Osteocyte (in vitro differentiated cells): ENCODE measurements at regions not wholly inside any gene's neighbourhood (a gene's known extent, or its start where the extent isn't known, plus 50 kb on each side); places are given as distances from the start of the nearest gene placed in this dataset.

Source experiments
- DNase-seq: peaks from one replicate; pipeline ENCODE4 v3.0.0; 2021; ENCODE audit warnings: mixed read lengths; ENCODE audit not compliant: unreplicated experiment; ENCODE audit errors: extremely low spot score
- H3K27ac Mint-ChIP-seq: one replicate; pipeline ENCODE4 v1.8.0; 2021; ENCODE audit warnings: mild to moderate bottlenecking, mixed read lengths; ENCODE audit not compliant: unreplicated experiment
- H3K27me3 Mint-ChIP-seq: one replicate; pipeline ENCODE4 v1.8.0; 2021; ENCODE audit warnings: mixed read lengths; ENCODE audit not compliant: unreplicated experiment
- H3K36me3 Mint-ChIP-seq: one replicate; pipeline ENCODE4 v1.8.0; 2021; ENCODE audit warnings: mixed read lengths; ENCODE audit not compliant: unreplicated experiment
- H3K4me1 Mint-ChIP-seq: one replicate; pipeline ENCODE4 v1.8.0; 2021; ENCODE audit warnings: mixed read lengths; ENCODE audit not compliant: unreplicated experiment
- H3K4me3 Mint-ChIP-seq: one replicate; pipeline ENCODE4 v1.8.0; 2021; ENCODE audit warnings: mild to moderate bottlenecking, moderate library complexity, mixed read lengths; ENCODE audit not compliant: unreplicated experiment
- H3K9me3 Mint-ChIP-seq: one replicate; pipeline ENCODE4 v1.8.0; 2021; ENCODE audit warnings: mixed read lengths; ENCODE audit not compliant: unreplicated experiment
- TF ChIP-seq, protein P1 (sequence below): fragments of 200-600 bp; sonication (generic); IDR thresholded peaks from 2 replicates; pipeline ENCODE4 v1.5.0; 2021; ENCODE audit warnings: antibody characterized with exemption, mild to moderate bottlenecking, moderate library complexity

DNA sequence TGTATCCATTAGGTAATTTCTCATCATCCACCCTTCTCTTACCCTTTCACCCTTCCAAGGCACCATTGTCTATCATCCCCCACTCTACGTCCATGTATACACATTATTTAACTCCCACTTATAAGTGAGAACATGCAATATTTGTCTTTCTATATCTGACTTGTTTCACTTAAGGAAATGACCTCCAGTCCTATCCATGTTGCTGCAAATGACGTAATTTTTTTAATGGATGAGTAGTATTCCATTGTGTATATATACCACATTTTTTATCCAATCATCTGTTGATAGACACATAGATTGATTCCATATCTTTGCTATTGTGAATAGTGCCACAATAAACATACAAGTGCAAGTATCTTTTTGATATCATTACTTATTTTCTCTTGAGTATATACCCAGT lies 322.9 kb upstream of the CXADR start:
- Mint-ChIP-seq H3K9me3 (peaks cover 16% of the 10 kb centered on the region), H3K4me3 (no peak overlapping the region), H3K36me3 (no peaks in the 10 kb centered on the region), H3K4me1 (no peaks in the 10 kb centered on the region), H3K27ac (no peak overlapping the region), H3K27me3 (peaks cover 6% of the 10 kb centered on the region)
- no peak for DNase-seq
- TF ChIP-seq, protein P1, sequence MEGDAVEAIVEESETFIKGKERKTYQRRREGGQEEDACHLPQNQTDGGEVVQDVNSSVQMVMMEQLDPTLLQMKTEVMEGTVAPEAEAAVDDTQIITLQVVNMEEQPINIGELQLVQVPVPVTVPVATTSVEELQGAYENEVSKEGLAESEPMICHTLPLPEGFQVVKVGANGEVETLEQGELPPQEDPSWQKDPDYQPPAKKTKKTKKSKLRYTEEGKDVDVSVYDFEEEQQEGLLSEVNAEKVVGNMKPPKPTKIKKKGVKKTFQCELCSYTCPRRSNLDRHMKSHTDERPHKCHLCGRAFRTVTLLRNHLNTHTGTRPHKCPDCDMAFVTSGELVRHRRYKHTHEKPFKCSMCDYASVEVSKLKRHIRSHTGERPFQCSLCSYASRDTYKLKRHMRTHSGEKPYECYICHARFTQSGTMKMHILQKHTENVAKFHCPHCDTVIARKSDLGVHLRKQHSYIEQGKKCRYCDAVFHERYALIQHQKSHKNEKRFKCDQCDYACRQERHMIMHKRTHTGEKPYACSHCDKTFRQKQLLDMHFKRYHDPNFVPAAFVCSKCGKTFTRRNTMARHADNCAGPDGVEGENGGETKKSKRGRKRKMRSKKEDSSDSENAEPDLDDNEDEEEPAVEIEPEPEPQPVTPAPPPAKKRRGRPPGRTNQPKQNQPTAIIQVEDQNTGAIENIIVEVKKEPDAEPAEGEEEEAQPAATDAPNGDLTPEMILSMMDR: no peak

DNA sequence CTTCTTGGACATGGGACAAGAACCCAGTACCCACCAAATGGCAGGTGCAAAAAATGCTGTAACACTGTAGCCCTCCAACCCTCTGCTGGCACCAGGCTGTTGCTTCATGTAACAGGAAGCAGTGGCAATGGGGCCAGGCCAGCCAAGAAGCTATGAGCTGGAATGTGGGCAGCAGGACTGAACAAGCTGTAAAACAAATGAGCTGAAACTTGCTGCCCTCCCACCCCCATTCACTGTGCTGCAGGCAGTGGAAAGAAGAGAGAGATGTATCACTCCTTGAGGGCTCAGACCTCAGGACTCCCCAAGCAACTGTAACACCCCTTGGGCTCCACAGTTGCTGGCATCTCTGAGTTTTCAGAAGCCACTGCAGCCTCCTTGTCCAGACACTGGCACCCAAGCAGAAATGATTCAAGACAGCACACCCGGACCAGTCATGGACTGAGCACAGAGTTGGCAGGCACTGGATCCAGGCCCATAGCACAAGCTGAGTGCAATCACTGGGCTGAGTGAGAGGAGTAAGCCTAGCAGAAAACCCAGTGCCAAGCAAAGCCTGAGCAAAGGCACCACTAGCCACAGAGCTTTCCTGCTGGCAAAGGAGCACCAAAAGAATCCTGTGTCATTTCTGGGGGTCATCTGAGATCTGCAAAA lies 321.4 kb upstream of the CXADR start:
- Mint-ChIP-seq H3K36me3 (no peaks in the 10 kb centered on the region), H3K9me3 (peaks cover 15% of the 10 kb centered on the region), H3K4me1 (no peaks in the 10 kb centered on the region), H3K27ac (no peak overlapping the region), H3K4me3 (no peak overlapping the region), H3K27me3 (peaks cover 12% of the 10 kb centered on the region)
- TF ChIP-seq, protein P1: no peak
- no peak for DNase-seq

DNA sequence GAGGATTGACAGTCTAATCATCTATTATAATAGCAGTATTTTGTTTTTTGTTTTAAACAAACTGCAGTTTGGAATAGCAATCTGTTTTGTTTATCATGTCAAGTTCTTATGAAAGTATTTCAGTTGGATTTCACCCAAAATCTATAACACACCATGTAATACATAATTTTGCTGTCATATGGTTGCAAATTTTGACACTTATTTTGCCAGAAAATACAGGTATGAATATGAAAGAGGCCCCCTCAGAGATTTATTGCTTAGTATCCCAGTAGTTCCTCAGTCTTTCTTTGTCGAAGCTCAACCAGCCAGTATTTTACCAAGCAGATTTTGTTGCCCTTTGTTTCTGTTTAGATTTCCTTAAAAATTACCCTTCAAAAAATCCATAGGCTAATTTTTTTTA lies 317.5 kb upstream of the CXADR start:
- Mint-ChIP-seq H3K9me3 (peaks cover 3% of the 10 kb centered on the region), H3K36me3 (no peaks in the 10 kb centered on the region), H3K27ac (no peak overlapping the region), H3K4me1 (peaks cover 5% of the 10 kb centered on the region), H3K4me3 (no peak overlapping the region), H3K27me3 (peaks cover 23% of the 10 kb centered on the region)
- DNase-seq: no peak
- TF ChIP-seq, protein P1: no peak

DNA sequence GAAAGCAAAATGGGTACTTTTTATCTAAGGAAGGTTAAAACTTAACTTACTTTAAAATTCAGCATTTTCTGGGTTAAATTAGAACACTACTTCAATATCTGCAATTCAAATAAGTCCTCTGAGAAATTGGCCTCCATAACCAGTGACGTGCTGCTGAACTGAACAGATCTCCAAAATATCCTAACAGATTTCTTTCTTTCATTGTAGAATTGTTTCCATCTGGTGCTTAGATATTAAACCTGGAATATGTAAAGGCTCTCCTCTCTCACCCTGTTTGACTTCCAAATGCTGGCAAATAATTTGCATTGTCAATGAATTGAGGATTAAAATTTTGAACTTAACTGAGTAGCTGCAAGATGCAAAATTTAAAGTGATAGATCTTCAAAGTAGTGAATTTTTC lies 316.9 kb upstream of the CXADR start:
- Mint-ChIP-seq H3K4me3 (no peak overlapping the region), H3K9me3 (peaks cover 3% of the 10 kb centered on the region), H3K27me3 (peaks cover 24% of the 10 kb centered on the region), H3K36me3 (no peaks in the 10 kb centered on the region), H3K27ac (no peak overlapping the region), H3K4me1 (peaks cover 5% of the 10 kb centered on the region)
- TF ChIP-seq, protein P1: no peak
- DNase-seq: no peak

DNA sequence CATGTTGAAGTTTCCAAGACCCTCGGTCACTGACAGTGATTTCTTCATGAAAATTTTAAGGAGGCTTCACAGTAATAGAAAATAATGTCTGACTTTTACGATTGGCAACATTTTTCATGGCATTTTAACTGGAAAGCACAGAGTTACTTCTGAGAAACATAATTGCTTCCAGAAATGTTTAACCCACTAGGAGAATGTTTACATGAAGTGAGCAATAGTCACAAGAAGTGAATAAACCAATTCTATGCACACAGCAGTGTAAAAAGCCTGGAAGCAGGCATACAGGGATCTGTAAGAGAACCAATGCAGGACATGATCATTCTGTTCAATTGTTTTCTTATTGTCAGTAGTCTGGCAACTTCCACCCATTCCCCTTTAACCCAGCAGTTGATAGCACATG lies 316.2 kb upstream of the CXADR start:
- Mint-ChIP-seq H3K4me1 (peaks cover 5% of the 10 kb centered on the region), H3K4me3 (no peak overlapping the region), H3K36me3 (no peaks in the 10 kb centered on the region), H3K27me3 (peaks cover 29% of the 10 kb centered on the region), H3K27ac (no peak overlapping the region), H3K9me3 (peaks cover 3% of the 10 kb centered on the region)
- TF ChIP-seq, protein P1: no peak
- no peak for DNase-seq
